ENCODE measurements at regions not wholly inside any gene's neighbourhood (a gene's known extent, or its start where the extent isn't known, plus 50 kb on each side); places are given as distances from the start of the nearest gene placed in this dataset.

- DNase-seq (ENCODE audit: low spot score) = no peak
- no peak for TF ChIP-seq CTCF (IDR thresholded peaks at IDR 0.05; ENCODE audit: extremely low read depth, insufficient read depth, missing control alignments)
- in situ Hi-C loops (cut with MboI; ENCODE audit: low pct_unique_long_range_greater_than_20kb, low sequenced_read_pairs, unreplicated experiment) = no loop called here
Observed at GRCh38 chr6:90955246-90955645, 368.4 kb upstream of the MAP3K7 start.

- no peak for TF ChIP-seq CTCF (IDR thresholded peaks at IDR 0.05; ENCODE audit: extremely low read depth, insufficient read depth, missing control alignments)
- DNase-seq (ENCODE audit: low spot score) = no peak
Observed at GRCh38 chr6:90953405-90954161, 366.7 kb upstream of the MAP3K7 start.

GRCh38 chr6:90952176-90952575, 365.3 kb upstream of the MAP3K7 start:
- no peak for DNase-seq (ENCODE audit: low spot score)
- in situ Hi-C loops (cut with MboI; ENCODE audit: low pct_unique_long_range_greater_than_20kb, low sequenced_read_pairs, unreplicated experiment) = no loop called here
- TF ChIP-seq CTCF (IDR thresholded peaks at IDR 0.05; ENCODE audit: extremely low read depth, insufficient read depth, missing control alignments) = no peak

More at GRCh38 chr6:90953405-90954161, 366.7 kb upstream of the MAP3K7 start:
- in situ Hi-C loops (cut with MboI; ENCODE audit: low pct_unique_long_range_greater_than_20kb, low sequenced_read_pairs, unreplicated experiment) = no loop called here

GRCh38 chr6:90948540-90948939, 361.7 kb upstream of the MAP3K7 start:
- TF ChIP-seq CTCF (IDR thresholded peaks at IDR 0.05; ENCODE audit: extremely low read depth, insufficient read depth, missing control alignments) = no peak
- in situ Hi-C loops (cut with MboI; ENCODE audit: low pct_unique_long_range_greater_than_20kb, low sequenced_read_pairs, unreplicated experiment) = no loop called here
- DNase-seq (ENCODE audit: low spot score) = no peak

- no peak for DNase-seq (ENCODE audit: low spot score)
- in situ Hi-C loops (cut with MboI; ENCODE audit: low pct_unique_long_range_greater_than_20kb, low sequenced_read_pairs, unreplicated experiment) = no loop called here
- TF ChIP-seq CTCF (IDR thresholded peaks at IDR 0.05; ENCODE audit: extremely low read depth, insufficient read depth, missing control alignments) = no peak
Observed at GRCh38 chr6:90947184-90948064, 360.6 kb upstream of the MAP3K7 start.

GRCh38 chr6:90941885-90942284, 355.0 kb upstream of the MAP3K7 start:
- TF ChIP-seq CTCF (IDR thresholded peaks at IDR 0.05; ENCODE audit: extremely low read depth, insufficient read depth, missing control alignments) = no peak
- DNase-seq (ENCODE audit: low spot score) = no peak
- in situ Hi-C loops (cut with MboI; ENCODE audit: low pct_unique_long_range_greater_than_20kb, low sequenced_read_pairs, unreplicated experiment) = no loop called here

Data from GM13977 (cell line).